SK-N-SH treated with all-trans-retinoic acid at 6 μM for 48 hours (cell line): ENCODE measurements at regions not wholly inside any gene's neighbourhood (a gene's known extent, or its start where the extent isn't known, plus 50 kb on each side); places are given as distances from the start of the nearest gene placed in this dataset.

Experiments
- ATAC-seq: fragments of 200-7000 bp; cut with Tn5 transposase; 3 replicates; pipeline ENCODE4 v1.9.1; 2020; ENCODE audit warnings: mild to moderate bottlenecking, moderate library complexity
- ARNTL ChIP-seq: fragments of 450-650 bp; formaldehyde crosslinking; IDR thresholded peaks from 2 replicates; pipeline ENCODE4 v1.5.0; 2020; ENCODE audit warnings: low read depth, mild to moderate bottlenecking, moderate library complexity, borderline replicate concordance
- BACH2 ChIP-seq: fragments of 250-450 bp; sonication (Bioruptor Pico); IDR thresholded peaks from 2 replicates; pipeline ENCODE4 v1.9.0; 2021; ENCODE audit warnings: mild to moderate bottlenecking, borderline replicate concordance
- CSDC2 ChIP-seq: fragments of 250-450 bp; sonication (Bioruptor Pico); IDR thresholded peaks from 2 replicates; pipeline ENCODE4 v1.5.0; 2020; ENCODE audit warnings: mild to moderate bottlenecking, moderate library complexity
- ESRRG ChIP-seq: fragments of 250-450 bp; sonication (Bioruptor Pico); IDR thresholded peaks from 2 replicates; pipeline ENCODE4 v1.6.1; 2021; ENCODE audit warnings: mild to moderate bottlenecking
- GLIS3 ChIP-seq: fragments of 250-450 bp; sonication (Bioruptor Pico); IDR thresholded peaks from 2 replicates; pipeline ENCODE4 v1.5.0; 2020; ENCODE audit warnings: mild to moderate bottlenecking, moderate library complexity
- ISL1 ChIP-seq: fragments of 250-450 bp; sonication (Bioruptor Pico); IDR thresholded peaks from 2 replicates; pipeline ENCODE4 v2.1.2; 2022; ENCODE audit warnings: mild to moderate bottlenecking, moderate library complexity
- PPARA ChIP-seq: fragments of 250-450 bp; sonication (Bioruptor Pico); IDR thresholded peaks from 2 replicates; pipeline ENCODE4 v1.5.0; 2020; ENCODE audit warnings: mild to moderate bottlenecking, borderline replicate concordance
- RARB ChIP-seq: fragments of 250-450 bp; sonication (Bioruptor Pico); IDR thresholded peaks from 2 replicates; pipeline ENCODE4 v1.8.0; 2021; ENCODE audit warnings: mild to moderate bottlenecking, moderate library complexity
- SNAI2 ChIP-seq: fragments of 250-450 bp; sonication (Bioruptor Pico); IDR thresholded peaks from 2 replicates; pipeline ENCODE4 v1.5.0; 2020; ENCODE audit warnings: mild to moderate bottlenecking, moderate library complexity
- TCF4 ChIP-seq: fragments of 250-450 bp; sonication (Bioruptor Pico); IDR thresholded peaks from 2 replicates; pipeline ENCODE4 v1.8.0; 2021; ENCODE audit warnings: mild to moderate bottlenecking, moderate library complexity, borderline replicate concordance
- TOX ChIP-seq: fragments of 250-450 bp; sonication (Bioruptor Pico); IDR thresholded peaks from 2 replicates; pipeline ENCODE4 v1.8.0; 2021; ENCODE audit warnings: mild to moderate bottlenecking, moderate library complexity, borderline replicate concordance
- ZFP3 ChIP-seq: fragments of 250-450 bp; sonication (Bioruptor Pico); IDR thresholded peaks from 2 replicates; pipeline ENCODE4 v1.5.0; 2020; ENCODE audit warnings: mild to moderate bottlenecking, moderate library complexity
- ZFP30 ChIP-seq: fragments of 450-650 bp; formaldehyde crosslinking; IDR thresholded peaks from 2 replicates; pipeline ENCODE4 v1.5.0; 2022; ENCODE audit warnings: mild to moderate bottlenecking, moderate library complexity
- ZNF565 ChIP-seq: fragments of 450-650 bp; formaldehyde crosslinking; conservative IDR thresholded peaks from 2 replicates; pipeline ENCODE4 v1.5.0; 2020; ENCODE audit warnings: low read depth, mild to moderate bottlenecking, moderate library complexity
- ZNF70 ChIP-seq: fragments of 450-650 bp; formaldehyde crosslinking; IDR thresholded peaks from 2 replicates; pipeline ENCODE4 v1.5.0; 2020; ENCODE audit warnings: mild to moderate bottlenecking, moderate library complexity
- TF ChIP-seq, protein P1 (sequence below): fragments of 250-450 bp; sonication (Bioruptor Pico); IDR thresholded peaks from 2 replicates; pipeline ENCODE4 v1.8.0; 2020; ENCODE audit warnings: mild to moderate bottlenecking, moderate library complexity, borderline replicate concordance
- TF ChIP-seq, protein P2 (sequence below): fragments of 250-450 bp; sonication (Bioruptor Pico); IDR thresholded peaks from 2 replicates; pipeline ENCODE4 v1.5.1; 2020; ENCODE audit warnings: low read depth, mild to moderate bottlenecking, moderate library complexity
- TF ChIP-seq, protein P3 (sequence below): fragments of 250-450 bp; sonication (Bioruptor Pico); IDR thresholded peaks from 2 replicates; pipeline ENCODE4 v1.5.1; 2021; ENCODE audit warnings: mild to moderate bottlenecking, moderate library complexity
- TF ChIP-seq, protein P4 (sequence below): fragments of 250-450 bp; sonication (Bioruptor Pico); IDR thresholded peaks from 2 replicates; pipeline ENCODE4 v1.5.0; 2020; ENCODE audit warnings: mild to moderate bottlenecking, moderate library complexity
- TF ChIP-seq, protein P5 (sequence below): fragments of 250-450 bp; sonication (Bioruptor Pico); IDR thresholded peaks from 2 replicates; pipeline ENCODE4 v1.8.0; 2021; ENCODE audit warnings: low read depth, mild to moderate bottlenecking, moderate library complexity, borderline replicate concordance

DNA sequence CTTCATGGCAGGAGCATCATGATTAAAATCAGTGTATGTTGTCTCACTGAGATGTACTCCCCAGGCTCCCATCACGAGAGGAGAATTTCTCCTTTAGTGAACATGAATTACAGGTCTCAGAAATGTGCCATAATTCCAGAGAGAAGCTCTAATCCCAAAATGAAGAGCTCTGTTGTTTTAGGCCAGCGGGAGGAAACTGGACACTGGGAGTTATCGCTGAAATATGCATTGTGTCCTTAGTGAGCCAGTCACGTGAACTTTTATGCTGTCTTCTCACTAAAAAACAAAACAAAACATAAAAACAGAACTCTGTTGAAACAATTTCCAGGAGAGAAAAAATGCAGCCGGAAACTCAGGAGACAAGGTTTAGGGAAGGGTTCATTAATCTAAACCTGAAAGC, 315.7 kb upstream of the NT5E start:
- no peak for ATAC-seq
- TF ChIP-seq ARNTL (no peak), BACH2 (no peak), TOX (CRISPR knock-in tag) (no peak), TCF4 (no peak), ZFP3 (no peak), ISL1 (CRISPR knock-in tag) (no peak), ZFP30 (CRISPR knock-in tag) (no peak), PPARA (CRISPR knock-in tag) (no peak)
- TF ChIP-seq, protein P1, sequence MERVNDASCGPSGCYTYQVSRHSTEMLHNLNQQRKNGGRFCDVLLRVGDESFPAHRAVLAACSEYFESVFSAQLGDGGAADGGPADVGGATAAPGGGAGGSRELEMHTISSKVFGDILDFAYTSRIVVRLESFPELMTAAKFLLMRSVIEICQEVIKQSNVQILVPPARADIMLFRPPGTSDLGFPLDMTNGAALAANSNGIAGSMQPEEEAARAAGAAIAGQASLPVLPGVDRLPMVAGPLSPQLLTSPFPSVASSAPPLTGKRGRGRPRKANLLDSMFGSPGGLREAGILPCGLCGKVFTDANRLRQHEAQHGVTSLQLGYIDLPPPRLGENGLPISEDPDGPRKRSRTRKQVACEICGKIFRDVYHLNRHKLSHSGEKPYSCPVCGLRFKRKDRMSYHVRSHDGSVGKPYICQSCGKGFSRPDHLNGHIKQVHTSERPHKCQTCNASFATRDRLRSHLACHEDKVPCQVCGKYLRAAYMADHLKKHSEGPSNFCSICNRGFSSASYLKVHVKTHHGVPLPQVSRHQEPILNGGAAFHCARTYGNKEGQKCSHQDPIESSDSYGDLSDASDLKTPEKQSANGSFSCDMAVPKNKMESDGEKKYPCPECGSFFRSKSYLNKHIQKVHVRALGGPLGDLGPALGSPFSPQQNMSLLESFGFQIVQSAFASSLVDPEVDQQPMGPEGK (CRISPR knock-in tag): no peak
- TF ChIP-seq, protein P2, sequence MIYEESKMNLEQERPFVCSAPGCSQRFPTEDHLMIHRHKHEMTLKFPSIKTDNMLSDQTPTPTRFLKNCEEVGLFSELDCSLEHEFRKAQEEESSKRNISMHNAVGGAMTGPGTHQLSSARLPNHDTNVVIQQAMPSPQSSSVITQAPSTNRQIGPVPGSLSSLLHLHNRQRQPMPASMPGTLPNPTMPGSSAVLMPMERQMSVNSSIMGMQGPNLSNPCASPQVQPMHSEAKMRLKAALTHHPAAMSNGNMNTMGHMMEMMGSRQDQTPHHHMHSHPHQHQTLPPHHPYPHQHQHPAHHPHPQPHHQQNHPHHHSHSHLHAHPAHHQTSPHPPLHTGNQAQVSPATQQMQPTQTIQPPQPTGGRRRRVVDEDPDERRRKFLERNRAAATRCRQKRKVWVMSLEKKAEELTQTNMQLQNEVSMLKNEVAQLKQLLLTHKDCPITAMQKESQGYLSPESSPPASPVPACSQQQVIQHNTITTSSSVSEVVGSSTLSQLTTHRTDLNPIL: no peak
- TF ChIP-seq, protein P3, sequence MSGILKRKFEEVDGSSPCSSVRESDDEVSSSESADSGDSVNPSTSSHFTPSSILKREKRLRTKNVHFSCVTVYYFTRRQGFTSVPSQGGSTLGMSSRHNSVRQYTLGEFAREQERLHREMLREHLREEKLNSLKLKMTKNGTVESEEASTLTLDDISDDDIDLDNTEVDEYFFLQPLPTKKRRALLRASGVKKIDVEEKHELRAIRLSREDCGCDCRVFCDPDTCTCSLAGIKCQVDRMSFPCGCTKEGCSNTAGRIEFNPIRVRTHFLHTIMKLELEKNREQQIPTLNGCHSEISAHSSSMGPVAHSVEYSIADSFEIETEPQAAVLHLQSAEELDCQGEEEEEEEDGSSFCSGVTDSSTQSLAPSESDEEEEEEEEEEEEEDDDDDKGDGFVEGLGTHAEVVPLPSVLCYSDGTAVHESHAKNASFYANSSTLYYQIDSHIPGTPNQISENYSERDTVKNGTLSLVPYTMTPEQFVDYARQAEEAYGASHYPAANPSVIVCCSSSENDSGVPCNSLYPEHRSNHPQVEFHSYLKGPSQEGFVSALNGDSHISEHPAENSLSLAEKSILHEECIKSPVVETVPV: no peak
- TF ChIP-seq, protein P4, sequence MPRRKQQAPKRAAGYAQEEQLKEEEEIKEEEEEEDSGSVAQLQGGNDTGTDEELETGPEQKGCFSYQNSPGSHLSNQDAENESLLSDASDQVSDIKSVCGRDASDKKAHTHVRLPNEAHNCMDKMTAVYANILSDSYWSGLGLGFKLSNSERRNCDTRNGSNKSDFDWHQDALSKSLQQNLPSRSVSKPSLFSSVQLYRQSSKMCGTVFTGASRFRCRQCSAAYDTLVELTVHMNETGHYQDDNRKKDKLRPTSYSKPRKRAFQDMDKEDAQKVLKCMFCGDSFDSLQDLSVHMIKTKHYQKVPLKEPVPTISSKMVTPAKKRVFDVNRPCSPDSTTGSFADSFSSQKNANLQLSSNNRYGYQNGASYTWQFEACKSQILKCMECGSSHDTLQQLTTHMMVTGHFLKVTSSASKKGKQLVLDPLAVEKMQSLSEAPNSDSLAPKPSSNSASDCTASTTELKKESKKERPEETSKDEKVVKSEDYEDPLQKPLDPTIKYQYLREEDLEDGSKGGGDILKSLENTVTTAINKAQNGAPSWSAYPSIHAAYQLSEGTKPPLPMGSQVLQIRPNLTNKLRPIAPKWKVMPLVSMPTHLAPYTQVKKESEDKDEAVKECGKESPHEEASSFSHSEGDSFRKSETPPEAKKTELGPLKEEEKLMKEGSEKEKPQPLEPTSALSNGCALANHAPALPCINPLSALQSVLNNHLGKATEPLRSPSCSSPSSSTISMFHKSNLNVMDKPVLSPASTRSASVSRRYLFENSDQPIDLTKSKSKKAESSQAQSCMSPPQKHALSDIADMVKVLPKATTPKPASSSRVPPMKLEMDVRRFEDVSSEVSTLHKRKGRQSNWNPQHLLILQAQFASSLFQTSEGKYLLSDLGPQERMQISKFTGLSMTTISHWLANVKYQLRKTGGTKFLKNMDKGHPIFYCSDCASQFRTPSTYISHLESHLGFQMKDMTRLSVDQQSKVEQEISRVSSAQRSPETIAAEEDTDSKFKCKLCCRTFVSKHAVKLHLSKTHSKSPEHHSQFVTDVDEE (CRISPR knock-in tag): no peak

DNA sequence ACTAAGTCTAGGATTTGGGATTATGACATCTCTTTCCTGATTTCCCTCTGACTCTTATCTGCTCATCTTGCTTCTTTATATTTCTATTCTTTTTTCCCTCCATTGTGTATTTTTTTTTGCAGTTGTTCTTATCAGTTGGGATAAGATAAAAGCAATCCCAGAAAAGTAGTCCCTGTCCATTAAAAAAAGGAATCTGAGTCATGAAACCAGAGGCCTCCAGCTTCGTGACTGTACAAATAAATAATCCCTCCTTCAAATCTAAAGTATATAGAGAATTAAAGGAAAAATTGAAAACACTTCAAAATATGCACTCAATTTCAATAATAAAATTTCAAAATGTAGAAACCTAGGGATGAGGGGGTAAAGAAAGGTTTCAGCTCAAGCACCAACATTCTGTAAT, 317.8 kb upstream of the NT5E start:
- TF ChIP-seq TCF4 (no peak), ZFP3 (no peak), SNAI2 (CRISPR knock-in tag) (no peak), CSDC2 (CRISPR knock-in tag) (no peak), ZNF565 (no peak), BACH2 (no peak), ISL1 (CRISPR knock-in tag) (no peak)
- TF ChIP-seq, protein P4 (CRISPR knock-in tag): no peak
- no peak for ATAC-seq

DNA sequence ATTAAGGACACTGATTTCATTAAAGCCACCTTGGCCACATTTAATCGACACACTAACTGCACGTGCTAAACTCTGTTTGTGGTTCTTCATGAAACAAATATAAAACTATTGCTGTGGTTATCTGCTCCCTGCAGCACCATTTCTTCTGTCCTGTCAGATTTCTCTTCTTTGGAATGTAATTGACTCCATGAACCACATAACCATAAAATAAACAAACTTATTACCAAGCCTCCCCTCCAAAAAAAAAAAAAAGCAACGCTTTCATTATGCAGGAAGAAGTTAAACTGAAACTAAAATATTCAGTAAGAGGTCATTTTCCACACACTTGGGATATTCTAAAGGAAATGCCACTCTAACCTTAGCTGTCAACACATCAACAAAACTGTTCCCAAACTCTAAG, 319.1 kb upstream of the NT5E start:
- ATAC-seq: no peak
- TF ChIP-seq ESRRG (CRISPR knock-in tag) (no peak), ZFP3 (no peak), RARB (CRISPR knock-in tag) (no peak), PPARA (CRISPR knock-in tag) (no peak), GLIS3 (CRISPR knock-in tag) (no peak), TOX (CRISPR knock-in tag) (no peak), TCF4 (no peak), ZNF70 (CRISPR knock-in tag) (no peak), ISL1 (CRISPR knock-in tag) (no peak), ZNF565 (no peak)
- TF ChIP-seq, protein P3: no peak
- TF ChIP-seq, protein P5, sequence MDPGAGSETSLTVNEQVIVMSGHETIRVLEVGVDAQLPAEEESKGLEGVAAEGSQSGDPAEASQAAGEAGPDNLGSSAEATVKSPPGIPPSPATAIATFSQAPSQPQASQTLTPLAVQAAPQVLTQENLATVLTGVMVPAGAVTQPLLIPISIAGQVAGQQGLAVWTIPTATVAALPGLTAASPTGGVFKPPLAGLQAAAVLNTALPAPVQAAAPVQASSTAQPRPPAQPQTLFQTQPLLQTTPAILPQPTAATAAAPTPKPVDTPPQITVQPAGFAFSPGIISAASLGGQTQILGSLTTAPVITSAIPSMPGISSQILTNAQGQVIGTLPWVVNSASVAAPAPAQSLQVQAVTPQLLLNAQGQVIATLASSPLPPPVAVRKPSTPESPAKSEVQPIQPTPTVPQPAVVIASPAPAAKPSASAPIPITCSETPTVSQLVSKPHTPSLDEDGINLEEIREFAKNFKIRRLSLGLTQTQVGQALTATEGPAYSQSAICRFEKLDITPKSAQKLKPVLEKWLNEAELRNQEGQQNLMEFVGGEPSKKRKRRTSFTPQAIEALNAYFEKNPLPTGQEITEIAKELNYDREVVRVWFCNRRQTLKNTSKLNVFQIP (CRISPR knock-in tag): no peak
- TF ChIP-seq, protein P4 (CRISPR knock-in tag): no peak
